CD14-positive monocyte (primary cell): ENCODE measurements at regions not wholly inside any gene's neighbourhood (a gene's known extent, or its start where the extent isn't known, plus 50 kb on each side); places are given as distances from the start of the nearest gene placed in this dataset.
A peak's percentile ranks its signal among the peaks of the same experiment; 100 is the strongest.

ENCODE experiments used
- DNase-seq, 3 donors: peaks; one replicate each; pipeline ENCODE4 v3.0.0-alpha.2; 2011 to 2022
- H2AFZ ChIP-seq: 2 replicates; pipeline ENCODE4 v1.6.0; 2012; ENCODE audit warnings: mild to moderate bottlenecking, low read depth, low read length, inconsistent platforms; ENCODE audit not compliant: insufficient read depth, poor library complexity, severe bottlenecking
- H3K27ac ChIP-seq, 2 donors: 1 replicate in 1 of 2; 2 replicates in 1 of 2; pipeline ENCODE4 v1.5.1; 2012 to 2013; ENCODE audit warnings: low read length in 2 of 2, control low read depth in 1 of 2, inconsistent platforms in 1 of 2, low read depth in 1 of 2, mild to moderate bottlenecking in 1 of 2
- H3K27me3 ChIP-seq, 2 donors: one replicate each; pipeline versions ENCODE4 v1.6.0 to v1.6.1; 2011 to 2013; ENCODE audit warnings: low read length in 2 of 2; ENCODE audit not compliant: control insufficient read depth in 2 of 2, insufficient read depth in 2 of 2
- H3K36me3 ChIP-seq, 2 donors: replicated peaks in 1 of 2; 1 replicate in 1 of 2; 2 replicates in 1 of 2; pipeline versions ENCODE4 v1.5.1 to v1.6.1; 2012 to 2013; ENCODE audit warnings: low read length in 2 of 2, control low read depth in 1 of 2, inconsistent platforms in 1 of 2, mild to moderate bottlenecking in 1 of 2; ENCODE audit not compliant: insufficient read depth in 2 of 2, control insufficient read depth in 1 of 2
- H3K4me1 ChIP-seq, 2 donors: 1 replicate in 1 of 2; 2 replicates in 1 of 2; pipeline versions ENCODE4 v1.5.1 to v1.6.1; 2012 to 2013; ENCODE audit warnings: low read length in 2 of 2, control low read depth in 1 of 2, inconsistent platforms in 1 of 2, mild to moderate bottlenecking in 1 of 2, moderate library complexity in 1 of 2; ENCODE audit not compliant: insufficient read depth in 2 of 2, control insufficient read depth in 1 of 2
- H3K4me2 ChIP-seq: replicated peaks from 2 replicates; pipeline ENCODE3; 2012; ENCODE audit warnings: low read length, moderate library complexity, mild to moderate bottlenecking; ENCODE audit not compliant: poor library complexity, severe bottlenecking; ENCODE audit errors: extremely low read depth
- H3K4me3 ChIP-seq, 3 experiments: fragments of 200-600 bp in 1 of 3; sonication (generic) in 1 of 3; replicated peaks in 1 of 3; 1 replicate in 2 of 3; 2 replicates in 1 of 3; pipeline ENCODE4 v1.5.1; 2011 to 2013; ENCODE audit warnings: low read length in 3 of 3, mild to moderate bottlenecking in 3 of 3, control low read depth in 2 of 3, low read depth in 2 of 3, inconsistent platforms in 1 of 3, moderate library complexity in 1 of 3
- H3K79me2 ChIP-seq: 2 replicates; pipeline ENCODE4 v1.6.0; 2012; ENCODE audit warnings: mild to moderate bottlenecking, control low read depth, inconsistent platforms, low read length, moderate library complexity; ENCODE audit not compliant: insufficient read depth
- H3K9ac ChIP-seq: 2 replicates; pipeline ENCODE4 v1.6.0; 2017; ENCODE audit warnings: low read length, mild to moderate bottlenecking; ENCODE audit not compliant: insufficient read depth, poor library complexity, severe bottlenecking
- H3K9me3 ChIP-seq, 2 donors: replicated peaks in 1 of 2; 1 replicate in 1 of 2; 2 replicates in 1 of 2; pipeline versions ENCODE4 v1.5.1 to v1.6.1; 2012 to 2013; ENCODE audit warnings: low read length in 2 of 2, control low read depth in 1 of 2; ENCODE audit not compliant: control insufficient read depth in 1 of 2, insufficient read depth in 1 of 2
- H4K20me1 ChIP-seq: 2 replicates; pipeline ENCODE4 v1.6.0; 2012; ENCODE audit warnings: mild to moderate bottlenecking, low read length, control low read depth, moderate library complexity; ENCODE audit not compliant: insufficient read depth
- H3K27ac Mint-ChIP-seq, 7 donors: one replicate each; pipeline ENCODE4 v1.8.0; 2020; ENCODE audit warnings: mild to moderate bottlenecking in 7 of 7, mixed read lengths in 7 of 7, moderate library complexity in 6 of 7, inconsistent platforms in 2 of 7
- H3K27me3 Mint-ChIP-seq, 3 donors: one replicate each; pipeline ENCODE4 v1.8.0; 2021 to 2022; ENCODE audit warnings: low read depth in 3 of 3, mild to moderate bottlenecking in 3 of 3, mixed read lengths in 3 of 3, moderate library complexity in 3 of 3, inconsistent platforms in 1 of 3
- H3K36me3 Mint-ChIP-seq, 2 donors: one replicate each; pipeline ENCODE4 v1.8.0; 2020; ENCODE audit warnings: mixed read lengths in 2 of 2, inconsistent platforms in 1 of 2, mild to moderate bottlenecking in 1 of 2
- H3K4me1 Mint-ChIP-seq: one replicate; pipeline ENCODE4 v1.8.0; 2020; ENCODE audit warnings: mild to moderate bottlenecking, mixed read lengths
- H3K4me3 Mint-ChIP-seq, 2 donors: one replicate each; pipeline ENCODE4 v1.8.0; 2020; ENCODE audit warnings: mild to moderate bottlenecking in 2 of 2, mixed read lengths in 2 of 2, moderate library complexity in 1 of 2
- H3K9me3 Mint-ChIP-seq, 7 donors: one replicate each; pipeline ENCODE4 v1.8.0; 2020 to 2022; ENCODE audit warnings: mixed read lengths in 7 of 7, mild to moderate bottlenecking in 6 of 7, moderate library complexity in 6 of 7, inconsistent platforms in 2 of 7
- WGBS: methylation state at CpG from one replicate; pipeline ENCODE4 v1.1.5; 2013; ENCODE audit warnings: missing lambda C conversion rate; ENCODE audit not compliant: insufficient coverage; 5-methylcytosine and 5-hydroxymethylcytosine counted together
- intact Hi-C, 2 donors: fragments of 100-400 bp; cut with micrococcal nuclease; formaldehyde crosslinking; loops; one replicate each; pipeline versions ENCODE4 v1.15.0 to v1.15.1; 2023
- TF ChIP-seq, protein P1 (sequence below): fragments of 200-600 bp; IDR thresholded peaks from one replicate; pipeline ENCODE4 v1.8.0; 2022; ENCODE audit warnings: antibody characterized with exemption, mild to moderate bottlenecking

DNA sequence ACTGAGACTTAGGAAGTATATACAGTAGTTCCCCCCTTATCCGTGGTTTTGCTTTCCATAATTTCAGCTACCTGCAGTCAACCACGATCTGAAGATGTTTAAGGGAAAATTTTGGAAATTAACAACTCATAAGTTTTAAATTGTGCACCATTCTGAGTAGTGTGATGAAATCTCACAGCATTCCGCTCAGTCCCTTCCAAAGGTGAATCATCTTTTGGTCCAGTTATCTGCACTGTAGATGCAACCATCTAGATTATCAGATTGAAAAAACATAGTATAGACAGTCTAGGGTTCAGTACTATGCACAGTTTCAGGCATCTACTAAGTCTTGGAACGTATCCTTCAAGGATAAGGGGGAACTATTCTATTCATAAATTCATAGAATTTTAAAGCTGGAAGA, 109.0 kb downstream of the ANXA3 start:
- Histone ChIP-seq H3K36me3 (no peaks in the 10 kb centered on the region), H2AFZ (no peak overlapping the region), H3K9me3 (no peaks in the 10 kb centered on the region), H3K4me3 (no peak overlapping the region), H3K27ac (no peak overlapping the region), H3K4me2 (no peak overlapping the region), H4K20me1 (no peaks in the 10 kb centered on the region), H3K27me3 (no peaks in the 10 kb centered on the region), H3K79me2 (no peaks in the 10 kb centered on the region), H3K4me1 (peaks cover 81 to 91% of the 10 kb centered on the region in 2 donors), H3K9ac (no peak overlapping the region)
- Mint-ChIP-seq H3K27ac (peak overlapping the region in 1 of 7 donors; percentile 36), H3K27me3 (peaks cover 0 to 2% (median 0%) of the 10 kb centered on the region in 3 donors), H3K4me3 (no peak overlapping the region), H3K9me3 (peaks cover 0 to 3% (median 0%) of the 10 kb centered on the region in 7 donors), H3K4me1 (peaks cover 84% of the 10 kb centered on the region), H3K36me3 (peaks cover 3 to 5% of the 10 kb centered on the region in 2 donors)
- DNase-seq, result no peak
- intact Hi-C loops, result no loop called here
- WGBS, result no CpG with 5 or more reads among the region's 4 CpGs
- TF ChIP-seq, protein P1, sequence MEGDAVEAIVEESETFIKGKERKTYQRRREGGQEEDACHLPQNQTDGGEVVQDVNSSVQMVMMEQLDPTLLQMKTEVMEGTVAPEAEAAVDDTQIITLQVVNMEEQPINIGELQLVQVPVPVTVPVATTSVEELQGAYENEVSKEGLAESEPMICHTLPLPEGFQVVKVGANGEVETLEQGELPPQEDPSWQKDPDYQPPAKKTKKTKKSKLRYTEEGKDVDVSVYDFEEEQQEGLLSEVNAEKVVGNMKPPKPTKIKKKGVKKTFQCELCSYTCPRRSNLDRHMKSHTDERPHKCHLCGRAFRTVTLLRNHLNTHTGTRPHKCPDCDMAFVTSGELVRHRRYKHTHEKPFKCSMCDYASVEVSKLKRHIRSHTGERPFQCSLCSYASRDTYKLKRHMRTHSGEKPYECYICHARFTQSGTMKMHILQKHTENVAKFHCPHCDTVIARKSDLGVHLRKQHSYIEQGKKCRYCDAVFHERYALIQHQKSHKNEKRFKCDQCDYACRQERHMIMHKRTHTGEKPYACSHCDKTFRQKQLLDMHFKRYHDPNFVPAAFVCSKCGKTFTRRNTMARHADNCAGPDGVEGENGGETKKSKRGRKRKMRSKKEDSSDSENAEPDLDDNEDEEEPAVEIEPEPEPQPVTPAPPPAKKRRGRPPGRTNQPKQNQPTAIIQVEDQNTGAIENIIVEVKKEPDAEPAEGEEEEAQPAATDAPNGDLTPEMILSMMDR, result no peak

- Mint-ChIP-seq H3K27ac (peak overlapping the region; percentile 86 to 95 (median 91)), H3K9me3 (peaks cover 0 to 3% (median 0%) of the 10 kb centered on the region in 7 donors), H3K4me3 (no peak overlapping the region), H3K27me3 (peaks cover 0 to 2% (median 0%) of the 10 kb centered on the region in 3 donors), H3K4me1 (peaks cover 83% of the 10 kb centered on the region), H3K36me3 (peaks cover 3 to 5% of the 10 kb centered on the region in 2 donors)
- H3K79me2 ChIP-seq, result no peaks in the 10 kb centered on the region
- TF ChIP-seq, protein P1, result no peak
- WGBS, result no CpG with 5 or more reads among the region's 3 CpGs
- H3K27me3 ChIP-seq, result no peaks in the 10 kb centered on the region
- H3K4me2 ChIP-seq, result peak overlapping the region; percentile 58
- H4K20me1 ChIP-seq, result no peaks in the 10 kb centered on the region
- intact Hi-C loops, result no loop called here
- H3K9me3 ChIP-seq, result no peaks in the 10 kb centered on the region
- no peak for DNase-seq
- peak overlapping the region; percentile 5 to 81 for H3K27ac ChIP-seq
- no peak overlapping the region for H2AFZ ChIP-seq
- H3K4me1 ChIP-seq, result peaks cover 82 to 92% of the 10 kb centered on the region in 2 donors
- no peak overlapping the region for H3K9ac ChIP-seq
- peak overlapping the region in 1 of 3 experiments; percentile 62 for H3K4me3 ChIP-seq
- H3K36me3 ChIP-seq, result no peaks in the 10 kb centered on the region
Observed at GRCh38 chr4:78661086-78661690, 109.6 kb downstream of the ANXA3 start.
